ENCODE measurements at regions not wholly inside any gene's neighbourhood (a gene's known extent, or its start where the extent isn't known, plus 50 kb on each side); places are given as distances from the start of the nearest gene placed in this dataset.
"Not testable (repeated sequence)": the region's sequence is repeated elsewhere in the genome, so short reads cannot be mapped to it uniquely, and the experiment has no call there.

- H3K27me3 Mint-ChIP-seq (ENCODE audit: unreplicated experiment) = no peaks in the 10 kb centered on the region
- no peaks in the 10 kb centered on the region for H3K9me3 Mint-ChIP-seq (ENCODE audit: low read depth, unreplicated experiment)
- DNase-seq = no peak
- intact Hi-C loops (cut with micrococcal nuclease; ENCODE audit: unreplicated experiment) = no loop called here
- no peak for TF ChIP-seq CTCF (IDR thresholded peaks at IDR 0.05; ENCODE audit: unreplicated experiment)
- CTCF ChIA-PET = no interaction called here
- no TSS peak for BruUV-seq (replicated peaks)
- no peaks in the 10 kb centered on the region for H3K4me1 Mint-ChIP-seq (ENCODE audit: low read depth, unreplicated experiment)
- no peak overlapping the region for H3K4me3 Mint-ChIP-seq (ENCODE audit: low read depth, unreplicated experiment)
- H3K36me3 Mint-ChIP-seq (ENCODE audit: insufficient read depth, unreplicated experiment) = no peaks in the 10 kb centered on the region
- no peak overlapping the region for H3K27ac Mint-ChIP-seq (ENCODE audit: unreplicated experiment)
Observed at GRCh38 chr2:107747964-107748583, 78.6 kb upstream of the RGPD4 start.

DNA sequence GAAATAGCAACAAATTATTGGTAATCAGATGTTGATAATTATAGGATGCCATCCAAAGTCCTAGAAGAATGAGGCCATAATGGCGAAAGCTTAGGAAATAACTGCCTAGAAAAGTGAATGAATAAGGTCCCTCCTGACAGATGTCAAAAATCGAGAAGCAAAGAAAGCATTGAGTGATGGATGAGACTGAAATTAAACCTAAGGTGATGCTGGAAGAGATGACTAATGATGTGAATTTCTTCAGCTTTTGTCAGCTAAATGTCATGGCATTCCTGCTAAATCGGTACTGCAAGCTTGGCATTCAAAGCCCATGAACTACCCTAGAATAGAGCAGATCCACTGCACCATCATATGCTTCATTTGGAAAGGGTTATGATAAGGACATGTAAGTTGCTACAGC lies 74.8 kb upstream of the RGPD4 start:
- H3K9me3 Mint-ChIP-seq (ENCODE audit: low read depth, unreplicated experiment) = peaks cover 3% of the 10 kb centered on the region

GRCh38 chr2:107753806-107754205 lies 72.9 kb upstream of the RGPD4 start:
- intact Hi-C loops (cut with micrococcal nuclease; ENCODE audit: unreplicated experiment); CTCF ChIA-PET; H3K9me3 Mint-ChIP-seq (ENCODE audit: low read depth, unreplicated experiment); H3K27me3 Mint-ChIP-seq (ENCODE audit: unreplicated experiment); H3K4me1 Mint-ChIP-seq (ENCODE audit: low read depth, unreplicated experiment); BruUV-seq (replicated peaks); H3K27ac Mint-ChIP-seq (ENCODE audit: unreplicated experiment); DNase-seq; H3K4me3 Mint-ChIP-seq (ENCODE audit: low read depth, unreplicated experiment); H3K36me3 Mint-ChIP-seq (ENCODE audit: insufficient read depth, unreplicated experiment): not testable (repeated sequence)

More for the DNA sequence above, 74.8 kb upstream of the RGPD4 start:
- no peak overlapping the region for H3K27ac Mint-ChIP-seq (ENCODE audit: unreplicated experiment)
- H3K4me1 Mint-ChIP-seq (ENCODE audit: low read depth, unreplicated experiment) = no peaks in the 10 kb centered on the region
- no peaks in the 10 kb centered on the region for H3K36me3 Mint-ChIP-seq (ENCODE audit: insufficient read depth, unreplicated experiment)
- intact Hi-C loops (cut with micrococcal nuclease; ENCODE audit: unreplicated experiment) = no loop called here
- no TSS peak for BruUV-seq (replicated peaks)
- no peak for TF ChIP-seq CTCF (IDR thresholded peaks at IDR 0.05; ENCODE audit: unreplicated experiment)
- no peak for DNase-seq
- H3K4me3 Mint-ChIP-seq (ENCODE audit: low read depth, unreplicated experiment) = no peak overlapping the region
- CTCF ChIA-PET = no interaction called here
- H3K27me3 Mint-ChIP-seq (ENCODE audit: unreplicated experiment) = no peaks in the 10 kb centered on the region

- TF ChIP-seq CTCF (IDR thresholded peaks at IDR 0.05; ENCODE audit: unreplicated experiment) = no peak
- Mint-ChIP-seq H3K4me3 (ENCODE audit: low read depth, unreplicated experiment) (no peak overlapping the region), H3K9me3 (ENCODE audit: low read depth, unreplicated experiment) (peaks cover 9% of the 10 kb centered on the region), H3K27me3 (ENCODE audit: unreplicated experiment) (no peaks in the 10 kb centered on the region), H3K27ac (ENCODE audit: unreplicated experiment) (no peak overlapping the region), H3K4me1 (ENCODE audit: low read depth, unreplicated experiment) (no peaks in the 10 kb centered on the region), H3K36me3 (ENCODE audit: insufficient read depth, unreplicated experiment) (no peaks in the 10 kb centered on the region)
- CTCF ChIA-PET = no interaction called here
- no TSS peak for BruUV-seq (replicated peaks)
- intact Hi-C loops (cut with micrococcal nuclease; ENCODE audit: unreplicated experiment) = no loop called here
- no peak for DNase-seq
Observed at GRCh38 chr2:107757223-107757622, 69.5 kb upstream of the RGPD4 start.

DNA sequence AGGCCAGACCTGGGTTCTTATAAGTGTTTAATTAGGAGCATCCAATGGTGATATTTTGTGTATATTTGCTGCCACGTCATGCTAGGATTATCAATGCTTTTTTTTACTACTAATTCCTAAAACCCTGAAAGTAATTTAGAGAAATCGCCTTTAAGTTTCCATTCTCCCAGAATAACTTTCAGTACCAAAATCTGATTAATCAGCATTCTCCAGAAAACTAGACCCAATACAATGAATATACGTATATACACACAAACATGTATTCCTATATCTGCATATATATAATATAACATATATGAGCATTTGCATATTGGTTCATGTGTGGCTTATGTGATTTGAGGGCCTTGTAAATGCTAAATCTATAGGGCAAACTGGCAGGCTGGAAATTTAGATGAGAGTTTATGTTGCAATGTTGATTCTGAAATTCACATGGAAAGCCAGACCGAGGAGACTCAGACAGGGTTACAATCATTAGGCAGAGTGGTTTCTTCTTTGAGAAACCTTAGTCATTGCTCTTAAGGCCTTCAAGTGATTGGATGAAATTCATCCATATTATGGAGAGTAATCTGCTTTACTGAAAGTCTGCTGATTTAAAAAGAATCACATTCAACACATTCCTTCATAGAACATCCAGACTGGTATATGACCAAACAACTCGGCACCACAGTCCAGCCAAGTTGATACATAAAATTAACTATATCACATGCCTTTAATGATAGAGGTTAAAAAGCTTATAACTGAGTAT lies 65.9 kb upstream of the RGPD4 start:
- intact Hi-C loops (cut with micrococcal nuclease; ENCODE audit: unreplicated experiment) = no loop called here
- H3K27me3 Mint-ChIP-seq (ENCODE audit: unreplicated experiment) = no peaks in the 10 kb centered on the region
- no peak for TF ChIP-seq CTCF (IDR thresholded peaks at IDR 0.05; ENCODE audit: unreplicated experiment)
- H3K9me3 Mint-ChIP-seq (ENCODE audit: low read depth, unreplicated experiment) = peaks cover 13% of the 10 kb centered on the region
- CTCF ChIA-PET = no interaction called here
- BruUV-seq (replicated peaks) = no TSS peak
- no peak overlapping the region for H3K27ac Mint-ChIP-seq (ENCODE audit: unreplicated experiment)
- no peak for DNase-seq
- no peaks in the 10 kb centered on the region for H3K4me1 Mint-ChIP-seq (ENCODE audit: low read depth, unreplicated experiment)
- H3K36me3 Mint-ChIP-seq (ENCODE audit: insufficient read depth, unreplicated experiment) = no peaks in the 10 kb centered on the region
- H3K4me3 Mint-ChIP-seq (ENCODE audit: low read depth, unreplicated experiment) = no peak overlapping the region
